Smooth muscle cell (in vitro differentiated cells): ENCODE measurements at regions not wholly inside any gene's neighbourhood (a gene's known extent, or its start where the extent isn't known, plus 50 kb on each side); places are given as distances from the start of the nearest gene placed in this dataset.

ENCODE experiments used
- DNase-seq: peaks from one replicate; lab custom pipeline; 2025; ENCODE audit not compliant: unreplicated experiment; lab: John Stamatoyannopoulos, UW
- H2AFZ ChIP-seq: fragments of 200-600 bp; sonication (generic); 2 replicates; pipeline ENCODE4 v1.6.0; 2016; ENCODE audit warnings: antibody characterized with exemption, low read depth, mild to moderate bottlenecking
- H3F3A ChIP-seq: fragments of 200-600 bp; sonication (generic); 2 replicates; pipeline ENCODE4 v1.6.0; 2017; ENCODE audit warnings: antibody characterized with exemption, low read depth
- H3K27ac ChIP-seq: fragments of 200-600 bp; sonication (generic); 2 replicates; pipeline ENCODE4 v1.5.1; 2016; ENCODE audit warnings: low read depth, mild to moderate bottlenecking
- H3K27me3 ChIP-seq: fragments of 200-600 bp; sonication (generic); 2 replicates; pipeline ENCODE4 v1.6.1; 2016; ENCODE audit warnings: low read depth, mild to moderate bottlenecking
- H3K36me3 ChIP-seq: fragments of 200-600 bp; sonication (generic); 2 replicates; pipeline ENCODE4 v1.5.1; 2016; ENCODE audit warnings: low read depth
- H3K4me1 ChIP-seq: fragments of 200-600 bp; sonication (generic); 2 replicates; pipeline ENCODE4 v1.5.1; 2016; ENCODE audit warnings: low read depth
- H3K4me2 ChIP-seq: fragments of 200-600 bp; sonication (generic); 2 replicates; pipeline ENCODE4 v1.6.0; 2016; ENCODE audit warnings: mild to moderate bottlenecking
- H3K4me3 ChIP-seq: fragments of 200-600 bp; sonication (generic); 2 replicates; pipeline ENCODE4 v1.5.1; 2016; ENCODE audit warnings: mild to moderate bottlenecking
- H3K79me2 ChIP-seq: fragments of 200-600 bp; sonication (generic); 2 replicates; pipeline ENCODE4 v1.6.0; 2016; ENCODE audit warnings: low read depth, mild to moderate bottlenecking
- H3K9ac ChIP-seq: fragments of 200-600 bp; sonication (generic); 2 replicates; pipeline ENCODE4 v1.6.0; 2016; ENCODE audit warnings: low read depth
- H3K9me3 ChIP-seq: fragments of 200-600 bp; sonication (generic); replicated peaks from 2 replicates; pipeline ENCODE4 v1.5.1; 2016; ENCODE audit warnings: low read depth
- H4K20me1 ChIP-seq: fragments of 200-600 bp; sonication (generic); 2 replicates; pipeline ENCODE4 v1.6.0; 2016; ENCODE audit warnings: low read depth
- WGBS: methylation state at CpG from one replicate; pipeline ENCODE4 v1.1.7; 2016; ENCODE audit warnings: low lambda C conversion rate; 5-methylcytosine and 5-hydroxymethylcytosine counted together
- TF ChIP-seq, protein P1 (sequence below): fragments of 200-600 bp; sonication (generic); IDR thresholded peaks from 2 replicates; pipeline ENCODE4 v1.5.1; 2017; ENCODE audit warnings: borderline replicate concordance, mild to moderate bottlenecking, antibody characterized with exemption; ENCODE audit not compliant: insufficient read depth, poor library complexity, severe bottlenecking

DNA sequence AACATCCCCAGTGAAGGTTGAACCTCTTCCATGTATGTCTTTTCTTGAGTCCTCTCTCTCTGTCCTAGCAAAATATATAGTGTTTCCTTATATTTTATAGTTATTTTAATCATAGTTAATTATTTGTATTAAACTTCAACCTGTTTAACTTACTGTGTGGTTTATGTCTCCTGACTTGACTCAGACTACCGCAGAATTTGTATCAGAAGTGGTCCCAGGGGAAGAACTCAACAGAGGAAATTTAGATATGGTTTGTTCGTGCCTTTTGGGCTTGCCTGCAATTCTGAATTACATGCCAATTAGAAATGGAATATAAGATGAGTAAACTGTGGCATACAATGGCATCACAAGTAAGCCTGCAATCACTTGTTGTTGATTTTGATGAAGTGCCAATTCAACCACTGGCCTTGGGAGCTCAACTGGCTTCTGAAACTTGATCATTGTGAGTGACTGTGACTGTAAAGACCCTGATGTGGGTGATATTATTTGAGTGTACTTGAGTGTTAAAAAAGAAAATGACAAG, 1459.5 kb upstream of the PCDH20 start:
- no peak overlapping the region for H2AFZ ChIP-seq
- no peak overlapping the region for H3K9ac ChIP-seq
- H3K27ac ChIP-seq = no peak overlapping the region
- no peak for DNase-seq
- H4K20me1 ChIP-seq = no peaks in the 10 kb centered on the region
- H3K4me2 ChIP-seq = no peak overlapping the region
- H3F3A ChIP-seq = no peaks in the 10 kb centered on the region
- WGBS = 81% methylated on average over 2 of the region's 2 CpGs
- no peaks in the 10 kb centered on the region for H3K4me1 ChIP-seq
- TF ChIP-seq, protein P1, sequence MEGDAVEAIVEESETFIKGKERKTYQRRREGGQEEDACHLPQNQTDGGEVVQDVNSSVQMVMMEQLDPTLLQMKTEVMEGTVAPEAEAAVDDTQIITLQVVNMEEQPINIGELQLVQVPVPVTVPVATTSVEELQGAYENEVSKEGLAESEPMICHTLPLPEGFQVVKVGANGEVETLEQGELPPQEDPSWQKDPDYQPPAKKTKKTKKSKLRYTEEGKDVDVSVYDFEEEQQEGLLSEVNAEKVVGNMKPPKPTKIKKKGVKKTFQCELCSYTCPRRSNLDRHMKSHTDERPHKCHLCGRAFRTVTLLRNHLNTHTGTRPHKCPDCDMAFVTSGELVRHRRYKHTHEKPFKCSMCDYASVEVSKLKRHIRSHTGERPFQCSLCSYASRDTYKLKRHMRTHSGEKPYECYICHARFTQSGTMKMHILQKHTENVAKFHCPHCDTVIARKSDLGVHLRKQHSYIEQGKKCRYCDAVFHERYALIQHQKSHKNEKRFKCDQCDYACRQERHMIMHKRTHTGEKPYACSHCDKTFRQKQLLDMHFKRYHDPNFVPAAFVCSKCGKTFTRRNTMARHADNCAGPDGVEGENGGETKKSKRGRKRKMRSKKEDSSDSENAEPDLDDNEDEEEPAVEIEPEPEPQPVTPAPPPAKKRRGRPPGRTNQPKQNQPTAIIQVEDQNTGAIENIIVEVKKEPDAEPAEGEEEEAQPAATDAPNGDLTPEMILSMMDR = no peak
- no peak overlapping the region for H3K4me3 ChIP-seq
- no peaks in the 10 kb centered on the region for H3K36me3 ChIP-seq
- no peaks in the 10 kb centered on the region for H3K79me2 ChIP-seq
- no peaks in the 10 kb centered on the region for H3K27me3 ChIP-seq
- H3K9me3 ChIP-seq = no peaks in the 10 kb centered on the region

DNA sequence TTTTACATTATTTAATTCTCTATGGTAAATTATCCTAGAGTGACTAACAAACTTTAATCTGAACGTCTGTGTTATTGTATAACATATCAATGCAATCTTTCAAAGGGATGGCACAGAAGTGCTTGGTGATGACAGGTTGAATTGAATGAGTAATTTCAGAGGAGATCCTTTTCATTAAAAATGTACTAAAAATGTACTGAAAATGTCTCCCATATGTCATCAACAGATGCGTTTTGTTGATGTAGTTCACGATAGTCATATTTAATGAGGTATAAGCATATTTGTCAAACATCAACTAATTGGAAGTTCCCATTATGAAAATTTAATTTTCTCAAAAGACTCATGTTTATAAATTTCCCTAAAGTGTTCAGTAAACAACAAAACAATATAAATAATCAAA, 1434.7 kb upstream of the PCDH20 start:
- TF ChIP-seq, protein P1 = no peak
- DNase-seq = no peak
- H3K4me2 ChIP-seq = no peak overlapping the region
- no peaks in the 10 kb centered on the region for H3K27me3 ChIP-seq
- no peaks in the 10 kb centered on the region for H3K36me3 ChIP-seq
- no peaks in the 10 kb centered on the region for H3F3A ChIP-seq
- no peaks in the 10 kb centered on the region for H3K79me2 ChIP-seq
- no peak overlapping the region for H3K27ac ChIP-seq
- no peak overlapping the region for H2AFZ ChIP-seq
- H3K4me1 ChIP-seq = no peaks in the 10 kb centered on the region
- no peaks in the 10 kb centered on the region for H4K20me1 ChIP-seq
- no peaks in the 10 kb centered on the region for H3K9me3 ChIP-seq
- no peak overlapping the region for H3K9ac ChIP-seq
- 84% methylated on average over 3 of the region's 3 CpGs for WGBS
- H3K4me3 ChIP-seq = no peak overlapping the region

DNA sequence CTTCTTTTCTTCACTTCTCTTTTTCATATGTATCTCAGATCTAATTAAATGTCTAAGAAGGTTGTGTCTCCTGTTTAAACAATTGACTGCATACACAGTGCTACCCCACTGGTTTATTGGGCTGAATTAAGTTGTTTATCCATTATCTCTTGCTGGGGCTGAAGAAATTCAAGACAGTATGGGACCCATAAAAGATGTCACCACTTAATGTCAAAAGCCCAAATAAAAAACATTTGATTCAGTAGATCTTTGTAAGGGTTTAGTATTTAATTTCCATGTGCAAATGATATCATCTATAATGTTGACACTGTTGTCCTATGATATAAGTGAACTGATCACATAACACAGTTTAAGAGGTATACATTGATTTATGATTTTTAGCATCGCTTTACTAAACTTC, 1431.9 kb upstream of the PCDH20 start:
- 100% methylated on average over 1 of the region's 1 CpG for WGBS
- H2AFZ ChIP-seq = no peak overlapping the region

DNA sequence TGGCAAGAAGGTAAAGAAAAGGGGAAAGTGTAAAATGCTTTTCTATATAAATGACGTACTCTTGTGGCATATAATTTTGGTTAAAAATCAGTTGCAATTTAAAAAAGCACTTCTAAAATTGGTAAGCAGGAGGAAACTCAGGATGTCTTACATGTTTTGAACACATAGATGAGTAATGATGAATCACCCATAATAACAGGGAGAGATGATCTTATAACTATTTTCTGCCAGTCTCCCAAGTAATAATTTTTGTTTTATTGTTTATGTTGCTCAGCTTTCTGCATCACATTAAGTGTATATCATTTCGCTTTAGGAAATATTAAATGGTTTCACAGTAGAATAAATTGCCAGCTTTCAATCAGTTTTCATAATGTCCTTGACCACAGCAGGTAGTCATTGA, 1430.7 kb upstream of the PCDH20 start:
- H3K9me3 ChIP-seq = no peaks in the 10 kb centered on the region

More for the DNA sequence above, 1431.9 kb upstream of the PCDH20 start:
- H3F3A ChIP-seq = no peaks in the 10 kb centered on the region
- H3K79me2 ChIP-seq = no peaks in the 10 kb centered on the region
- no peaks in the 10 kb centered on the region for H4K20me1 ChIP-seq
- H3K27ac ChIP-seq = no peak overlapping the region
- TF ChIP-seq, protein P1 = no peak
- no peaks in the 10 kb centered on the region for H3K4me1 ChIP-seq
- no peaks in the 10 kb centered on the region for H3K9me3 ChIP-seq
- H3K4me3 ChIP-seq = no peak overlapping the region
- no peak for DNase-seq
- no peak overlapping the region for H3K9ac ChIP-seq
- no peaks in the 10 kb centered on the region for H3K36me3 ChIP-seq
- H3K4me2 ChIP-seq = no peak overlapping the region
- H3K27me3 ChIP-seq = no peaks in the 10 kb centered on the region

More for the DNA sequence above, 1430.7 kb upstream of the PCDH20 start:
- Histone ChIP-seq H3F3A (no peaks in the 10 kb centered on the region), H2AFZ (no peak overlapping the region), H4K20me1 (no peaks in the 10 kb centered on the region), H3K4me1 (no peaks in the 10 kb centered on the region), H3K27ac (no peak overlapping the region), H3K27me3 (no peaks in the 10 kb centered on the region), H3K9ac (no peak overlapping the region), H3K4me2 (no peak overlapping the region), H3K4me3 (no peak overlapping the region), H3K36me3 (no peaks in the 10 kb centered on the region), H3K79me2 (no peaks in the 10 kb centered on the region)
- no peak for DNase-seq
- TF ChIP-seq, protein P1 = no peak
- 82% methylated on average over 2 of the region's 2 CpGs for WGBS
